Natural killer cell treated with Interleukin-12 subunit alpha and Interleukin-12 subunit beta and Interleukin-15 and Interleukin-18, amount 100 ng/mL, for 72 hours (primary cell): ENCODE measurements at regions not wholly inside any gene's neighbourhood (a gene's known extent, or its start where the extent isn't known, plus 50 kb on each side); places are given as distances from the start of the nearest gene placed in this dataset.

Experiments used
- ATAC-seq, 2 donors: fragments of 150-1000 bp; cut with Tn5 transposase in 1 of 2; sonication (Bioruptor Pico), chemical (Tn5 transposase) in 1 of 2; 2 replicates each; pipeline ENCODE4 v1.10.0; 2021
- DNase-seq: peaks from one replicate; pipeline ENCODE4 v3.0.0; 2022; ENCODE audit warnings: low spot score
- H3K27ac Mint-ChIP-seq, 2 donors: 1 replicate in 1 of 2; 2 replicates in 1 of 2; pipeline ENCODE4 v1.8.0; 2022; ENCODE audit warnings: mixed read lengths in 2 of 2, mild to moderate bottlenecking in 1 of 2, moderate library complexity in 1 of 2
- H3K27me3 Mint-ChIP-seq, 2 donors: 1 replicate in 1 of 2; 2 replicates in 1 of 2; pipeline ENCODE4 v1.8.0; 2022; ENCODE audit warnings: mixed read lengths in 2 of 2
- H3K36me3 Mint-ChIP-seq: one replicate; pipeline ENCODE4 v1.8.0; 2022; ENCODE audit warnings: mixed read lengths
- H3K4me1 Mint-ChIP-seq, 2 donors: 1 replicate in 1 of 2; 2 replicates in 1 of 2; pipeline ENCODE4 v1.8.0; 2022; ENCODE audit warnings: low read depth in 2 of 2, mixed read lengths in 2 of 2, mild to moderate bottlenecking in 1 of 2
- H3K4me3 Mint-ChIP-seq: one replicate; pipeline ENCODE4 v1.8.0; 2022; ENCODE audit warnings: mixed read lengths
- H3K9me3 Mint-ChIP-seq: 2 replicates; pipeline ENCODE4 v1.8.0; 2022; ENCODE audit warnings: mixed read lengths

DNA sequence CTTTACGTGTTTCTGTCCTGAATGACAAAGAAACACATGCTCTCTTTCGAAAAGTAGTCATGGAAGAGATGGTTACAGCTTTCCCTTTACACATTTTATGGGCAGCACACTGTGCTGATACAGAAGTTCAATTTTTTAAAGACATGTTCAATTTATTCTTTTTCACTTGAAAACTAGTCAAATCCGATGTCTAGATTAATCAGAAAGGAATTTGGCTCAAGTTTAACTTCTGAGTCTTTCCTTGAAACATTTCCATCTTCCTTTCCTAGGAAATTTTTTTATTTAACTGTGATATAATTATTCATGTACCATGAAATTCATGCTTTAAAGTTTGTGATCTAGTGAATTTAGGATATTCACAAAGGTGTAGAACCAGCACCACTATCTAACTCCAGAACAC, 360.1 kb downstream of the TNS3 start:
- ATAC-seq = no peak
- Mint-ChIP-seq H3K4me1 (no peaks in the 10 kb centered on the region), H3K9me3 (no peaks in the 10 kb centered on the region), H3K27ac (no peak overlapping the region), H3K36me3 (no peaks in the 10 kb centered on the region), H3K27me3 (peaks cover 0 to under 1% of the 10 kb centered on the region in 2 donors), H3K4me3 (no peak overlapping the region)
- no peak for DNase-seq

DNA sequence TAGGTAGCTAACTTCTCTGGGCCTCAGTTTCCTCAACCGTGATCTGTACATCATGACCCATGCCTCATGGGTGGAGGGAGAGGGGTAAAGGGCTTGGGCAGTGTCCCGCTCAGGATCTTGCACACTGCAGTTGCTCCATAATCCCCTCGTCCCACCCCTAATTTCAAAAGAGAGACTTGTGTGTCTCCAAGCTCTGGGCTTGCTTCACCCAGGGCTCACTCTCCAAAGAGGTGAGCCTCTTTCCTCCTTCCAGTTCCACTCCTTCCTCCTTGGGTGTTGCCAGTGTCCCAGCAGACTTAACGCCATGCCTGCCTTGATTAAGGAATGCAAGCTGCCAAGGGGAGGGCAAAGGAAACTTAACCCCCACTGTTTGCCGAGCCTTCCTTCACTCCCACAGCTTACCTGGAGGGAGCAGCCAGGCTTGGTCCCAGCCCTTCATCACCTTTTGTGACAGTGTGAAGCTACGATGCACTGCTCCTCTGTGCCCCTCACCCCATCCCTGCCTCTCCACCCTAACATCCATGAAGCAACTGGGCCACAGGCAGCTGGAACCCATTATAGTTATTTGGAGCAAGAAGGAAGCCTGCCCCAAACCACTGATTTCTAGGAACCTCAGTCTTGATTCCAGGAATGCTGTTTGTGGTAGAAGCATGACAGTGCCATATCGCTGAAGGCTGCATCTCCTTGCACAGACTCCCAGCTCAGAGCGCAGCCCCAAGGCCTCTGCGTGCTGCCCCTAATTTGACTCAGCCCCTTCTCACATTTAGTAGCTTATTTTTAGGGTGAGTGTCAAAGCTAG, 363.3 kb downstream of the TNS3 start:
- H3K27me3 Mint-ChIP-seq = no peaks in the 10 kb centered on the region
- H3K9me3 Mint-ChIP-seq = no peaks in the 10 kb centered on the region
- ATAC-seq (no peak), DNase-seq (no peak)
- H3K27ac Mint-ChIP-seq = no peak overlapping the region
- H3K4me1 Mint-ChIP-seq = no peaks in the 10 kb centered on the region
- H3K36me3 Mint-ChIP-seq = no peaks in the 10 kb centered on the region
- no peak overlapping the region for H3K4me3 Mint-ChIP-seq

DNA sequence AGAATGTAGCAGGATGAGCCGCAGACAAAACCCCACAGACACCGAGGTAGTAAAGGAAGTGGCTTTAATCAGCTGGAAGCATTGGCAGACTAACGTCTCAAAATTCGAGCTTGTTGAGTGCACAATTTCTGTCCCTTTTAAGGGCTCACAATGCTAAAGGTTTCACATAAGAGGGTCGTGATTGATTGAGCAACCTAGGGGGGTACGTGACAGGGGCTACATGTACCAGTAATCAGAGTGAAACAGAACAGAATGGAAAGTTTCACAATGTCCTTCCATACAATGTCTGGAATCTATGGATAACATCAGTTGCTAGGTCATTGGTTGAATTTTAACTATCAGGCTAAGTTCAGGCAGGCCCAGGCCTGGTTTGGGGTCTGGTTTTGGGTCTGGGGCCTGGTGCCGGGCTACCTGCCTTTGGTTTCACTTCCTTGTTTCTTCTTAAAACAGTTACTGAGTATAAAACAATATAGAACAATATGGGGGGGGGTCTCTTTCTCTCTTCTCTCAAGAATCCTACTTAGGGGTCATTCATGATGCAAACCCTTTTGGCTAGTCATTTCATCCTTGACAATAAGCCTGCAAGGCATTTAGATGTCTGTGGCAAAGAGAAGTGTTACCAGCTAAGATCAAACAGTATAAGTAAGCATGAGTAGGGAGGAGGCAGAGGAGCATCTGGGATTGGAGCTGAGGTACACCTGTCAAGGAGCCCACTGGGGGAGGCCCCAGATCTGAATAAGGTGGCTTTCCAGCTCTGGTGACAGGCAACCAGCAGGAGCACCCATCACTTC, 364.1 kb downstream of the TNS3 start:
- H3K9me3 Mint-ChIP-seq = no peaks in the 10 kb centered on the region
- no peaks in the 10 kb centered on the region for H3K4me1 Mint-ChIP-seq
- H3K4me3 Mint-ChIP-seq = no peak overlapping the region
- ATAC-seq (no peak), DNase-seq (no peak)
- H3K27me3 Mint-ChIP-seq = peaks cover 0 to 2% of the 10 kb centered on the region in 2 donors
- H3K27ac Mint-ChIP-seq = no peak overlapping the region
- H3K36me3 Mint-ChIP-seq = no peaks in the 10 kb centered on the region

DNA sequence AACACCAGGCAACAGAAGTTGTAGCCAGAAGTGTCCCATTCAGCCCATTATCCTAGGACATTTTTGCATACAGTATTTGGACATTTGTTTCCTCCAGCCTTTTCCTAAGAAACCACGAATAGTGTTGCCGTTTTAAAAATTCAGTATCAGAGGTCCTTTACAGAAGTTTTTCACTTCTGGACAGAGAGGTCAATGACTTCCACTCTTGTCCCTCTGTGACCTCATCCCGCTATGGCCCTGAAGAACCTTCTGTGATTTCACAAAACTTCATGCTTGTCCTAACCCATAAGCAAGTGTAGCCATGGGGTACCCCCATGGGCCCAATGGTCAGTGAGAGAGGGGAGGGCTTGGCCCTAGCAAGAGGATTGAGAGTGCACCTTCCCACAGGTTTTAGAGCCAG, 364.8 kb downstream of the TNS3 start:
- no peak for DNase-seq
- Mint-ChIP-seq H3K36me3 (no peaks in the 10 kb centered on the region), H3K4me1 (no peaks in the 10 kb centered on the region), H3K9me3 (no peaks in the 10 kb centered on the region), H3K27ac (no peak overlapping the region), H3K27me3 (peaks cover 0 to 2% of the 10 kb centered on the region in 2 donors), H3K4me3 (no peak overlapping the region)
- no peak for ATAC-seq

DNA sequence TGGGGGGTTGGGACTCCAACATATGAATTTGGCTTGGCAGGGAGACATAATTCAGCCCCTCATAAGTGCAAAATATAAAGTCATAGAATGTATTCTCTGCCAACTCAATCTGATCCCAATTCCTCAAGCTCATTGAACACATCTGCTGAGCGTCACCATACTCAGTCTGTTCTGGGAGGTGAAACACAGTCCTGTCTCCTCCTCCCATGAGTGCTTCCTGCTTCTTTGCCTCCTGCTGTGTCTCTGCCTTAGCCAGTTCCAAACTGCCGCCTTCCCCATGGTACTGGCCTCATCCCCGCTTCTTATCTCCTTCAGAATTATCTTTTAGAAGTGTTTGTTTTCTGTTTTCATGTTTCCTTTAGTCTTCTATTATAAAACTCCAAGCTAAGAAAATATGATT, 365.5 kb downstream of the TNS3 start:
- no peaks in the 10 kb centered on the region for H3K36me3 Mint-ChIP-seq
- no peaks in the 10 kb centered on the region for H3K4me1 Mint-ChIP-seq
- ATAC-seq (no peak), DNase-seq (no peak)
- peaks cover 0 to 2% of the 10 kb centered on the region in 2 donors for H3K27me3 Mint-ChIP-seq
- H3K9me3 Mint-ChIP-seq = no peaks in the 10 kb centered on the region
- no peak overlapping the region for H3K4me3 Mint-ChIP-seq
- H3K27ac Mint-ChIP-seq = no peak overlapping the region

- Mint-ChIP-seq H3K27ac (no peak overlapping the region), H3K27me3 (peaks cover 0 to 2% of the 10 kb centered on the region in 2 donors), H3K4me1 (no peaks in the 10 kb centered on the region), H3K36me3 (no peaks in the 10 kb centered on the region), H3K4me3 (no peak overlapping the region), H3K9me3 (no peaks in the 10 kb centered on the region)
- DNase-seq (no peak), ATAC-seq (no peak)
These were observed 366.3 kb downstream of the TNS3 start for GRCh38 chr7:47215640-47216039.

DNA sequence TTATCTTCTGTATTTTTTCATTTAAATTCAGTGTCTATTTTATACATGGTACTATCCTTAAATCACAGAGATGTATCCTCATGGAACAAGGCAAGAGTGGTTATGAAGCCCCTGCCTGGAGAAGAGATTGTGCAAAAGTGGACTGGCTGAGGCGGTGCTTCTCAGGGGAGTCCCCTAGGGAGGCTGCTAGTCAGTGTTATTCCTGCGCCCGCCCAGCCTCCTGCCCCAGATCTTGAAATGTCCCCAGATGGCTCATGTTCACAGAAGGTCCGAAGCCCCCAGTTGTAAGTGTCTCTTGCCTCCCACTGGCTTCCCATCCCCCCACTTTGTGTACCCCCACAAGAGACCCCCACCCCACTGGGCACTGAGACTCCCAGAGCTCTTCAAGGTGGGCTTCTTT, 366.9 kb downstream of the TNS3 start:
- H3K4me3 Mint-ChIP-seq = no peak overlapping the region
- H3K27me3 Mint-ChIP-seq = peaks cover 0 to 2% of the 10 kb centered on the region in 2 donors
- no peak overlapping the region for H3K27ac Mint-ChIP-seq
- H3K36me3 Mint-ChIP-seq = no peaks in the 10 kb centered on the region
- no peaks in the 10 kb centered on the region for H3K4me1 Mint-ChIP-seq
- H3K9me3 Mint-ChIP-seq = no peaks in the 10 kb centered on the region
- DNase-seq (no peak), ATAC-seq (no peak)

- Mint-ChIP-seq H3K27ac (no peak overlapping the region), H3K36me3 (no peaks in the 10 kb centered on the region), H3K27me3 (peaks cover 0 to 2% of the 10 kb centered on the region in 2 donors), H3K9me3 (no peaks in the 10 kb centered on the region), H3K4me1 (no peaks in the 10 kb centered on the region), H3K4me3 (no peak overlapping the region)
- no peak for ATAC-seq
- no peak for DNase-seq
These were observed 368.6 kb downstream of the TNS3 start for GRCh38 chr7:47213276-47213675.

DNA sequence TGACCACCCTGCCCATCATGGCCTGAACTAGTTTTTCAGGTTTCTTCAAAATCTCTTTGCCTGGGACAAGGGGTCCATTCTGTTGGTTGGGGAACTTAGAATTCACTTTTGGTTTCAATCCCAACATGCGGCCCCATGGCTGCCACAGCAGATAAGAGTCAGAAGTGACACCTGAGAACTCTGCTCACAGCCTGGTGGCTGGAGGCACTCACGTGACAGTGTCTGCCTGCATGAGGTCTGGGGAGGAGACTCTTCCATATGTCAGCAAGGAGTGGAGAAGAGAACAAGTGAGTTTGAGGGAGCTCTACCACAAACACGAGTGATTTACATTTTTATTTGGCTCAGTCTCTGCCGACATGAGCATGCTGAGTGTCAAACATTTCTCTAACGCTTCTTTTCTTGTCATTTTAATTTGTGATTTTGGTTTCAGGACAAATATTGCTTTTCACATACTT, 370.4 kb downstream of the TNS3 start:
- no peaks in the 10 kb centered on the region for H3K4me1 Mint-ChIP-seq
- H3K4me3 Mint-ChIP-seq = no peak overlapping the region
- H3K36me3 Mint-ChIP-seq = no peaks in the 10 kb centered on the region
- peaks cover 3% of the 10 kb centered on the region for H3K9me3 Mint-ChIP-seq
- no peak for DNase-seq
- H3K27ac Mint-ChIP-seq = no peak overlapping the region
- ATAC-seq = no peak
- H3K27me3 Mint-ChIP-seq = peaks cover 0 to 2% of the 10 kb centered on the region in 2 donors

DNA sequence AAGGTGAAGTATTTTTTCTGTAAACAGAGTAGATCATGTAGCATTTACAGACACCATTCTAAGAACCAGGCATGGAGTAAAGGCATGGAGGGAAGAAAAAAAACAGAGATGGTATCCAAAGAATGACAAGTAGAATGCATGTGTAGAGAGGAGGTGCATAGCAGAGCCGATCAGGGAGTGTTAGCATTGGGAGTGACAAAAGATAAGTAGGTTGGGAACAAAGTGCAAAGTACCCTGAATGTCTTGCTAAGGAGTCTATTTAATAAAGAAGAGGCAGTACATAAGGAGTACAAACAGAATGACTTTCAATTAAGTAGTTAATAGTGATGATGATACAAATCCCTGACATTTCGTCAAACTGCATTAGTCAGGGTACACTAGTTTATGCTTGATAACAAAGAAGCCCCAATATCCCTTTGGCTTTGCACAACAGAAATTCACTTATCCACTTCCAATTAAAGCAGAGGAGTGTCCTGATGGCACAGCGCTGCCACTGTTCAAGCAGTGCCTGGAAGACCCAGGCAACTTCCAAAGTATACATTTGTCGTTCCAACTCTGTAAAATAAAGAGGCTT, 371.5 kb downstream of the TNS3 start:
- H3K36me3 Mint-ChIP-seq = no peaks in the 10 kb centered on the region
- peaks cover 3% of the 10 kb centered on the region for H3K9me3 Mint-ChIP-seq
- no peak for ATAC-seq
- H3K27me3 Mint-ChIP-seq = peaks cover 0 to 2% of the 10 kb centered on the region in 2 donors
- no peak overlapping the region for H3K4me3 Mint-ChIP-seq
- no peak overlapping the region for H3K27ac Mint-ChIP-seq
- H3K4me1 Mint-ChIP-seq = no peaks in the 10 kb centered on the region
- no peak for DNase-seq

- H3K9me3 Mint-ChIP-seq = peaks cover 6% of the 10 kb centered on the region
- no peaks in the 10 kb centered on the region for H3K4me1 Mint-ChIP-seq
- DNase-seq (no peak), ATAC-seq (no peak)
- H3K27me3 Mint-ChIP-seq = peaks cover 2 to 6% of the 10 kb centered on the region in 2 donors
- H3K27ac Mint-ChIP-seq = no peak overlapping the region
- H3K36me3 Mint-ChIP-seq = no peaks in the 10 kb centered on the region
- no peak overlapping the region for H3K4me3 Mint-ChIP-seq
These were observed 374.0 kb downstream of the TNS3 start for GRCh38 chr7:47207956-47208355.

GRCh38 chr7:47204709-47205108, 377.2 kb downstream of the TNS3 start:
- Mint-ChIP-seq H3K27me3 (peaks cover 7 to 22% of the 10 kb centered on the region in 2 donors), H3K4me1 (no peaks in the 10 kb centered on the region), H3K36me3 (no peaks in the 10 kb centered on the region), H3K9me3 (peaks cover 6% of the 10 kb centered on the region), H3K4me3 (no peak overlapping the region), H3K27ac (no peak overlapping the region)
- no peak for DNase-seq
- ATAC-seq = no peak

GRCh38 chr7:47202146-47202783, 379.6 kb downstream of the TNS3 start:
- no peak overlapping the region for H3K27ac Mint-ChIP-seq
- DNase-seq (no peak), ATAC-seq (no peak)
- peaks cover 7 to 22% of the 10 kb centered on the region in 2 donors for H3K27me3 Mint-ChIP-seq
- no peak overlapping the region for H3K4me3 Mint-ChIP-seq
- H3K36me3 Mint-ChIP-seq = no peaks in the 10 kb centered on the region
- H3K4me1 Mint-ChIP-seq = no peaks in the 10 kb centered on the region
- peaks cover 5% of the 10 kb centered on the region for H3K9me3 Mint-ChIP-seq

GRCh38 chr7:47198159-47198558, 383.8 kb downstream of the TNS3 start:
- H3K36me3 Mint-ChIP-seq = no peaks in the 10 kb centered on the region
- ATAC-seq = no peak
- no peak overlapping the region for H3K4me3 Mint-ChIP-seq
- H3K27me3 Mint-ChIP-seq = peaks cover 5 to 16% of the 10 kb centered on the region in 2 donors
- H3K27ac Mint-ChIP-seq = no peak overlapping the region
- no peaks in the 10 kb centered on the region for H3K9me3 Mint-ChIP-seq
- H3K4me1 Mint-ChIP-seq = no peaks in the 10 kb centered on the region
- no peak for DNase-seq
